HepG2 (cell line): ENCODE measurements at regions not wholly inside any gene's neighbourhood (a gene's known extent, or its start where the extent isn't known, plus 50 kb on each side); places are given as distances from the start of the nearest gene placed in this dataset.

Experiments used
- ELF4 ChIP-seq: sonication (generic); formaldehyde crosslinking; IDR thresholded peaks from 2 replicates; pipeline ENCODE4 v1.5.0; 2020; ENCODE audit warnings: missing genetic modification reagents, mild to moderate bottlenecking, moderate library complexity, borderline replicate concordance
- GATAD2A ChIP-seq: IDR thresholded peaks from 2 replicates; pipeline ENCODE4 v1.6.1; 2016
- SOX13 ChIP-seq, 3 experiments: fragments of 450-650 bp in 1 of 3; sonication (generic) in 1 of 3; formaldehyde crosslinking in 1 of 3; IDR thresholded peaks in 2 of 3; conservative IDR thresholded peaks in 1 of 3; 2 replicates each; pipeline versions ENCODE4 v1.5.0 to v1.6.1; 2016 to 2020; ENCODE audit warnings: antibody characterized with exemption in 1 of 3, mild to moderate bottlenecking in 1 of 3, missing compliant biosample characterization in 1 of 3, missing genetic modification reagents in 1 of 3, moderate library complexity in 1 of 3
- SOX6 ChIP-seq, 2 experiments: fragments of 450-650 bp in 1 of 2; sonication (generic) in 1 of 2; formaldehyde crosslinking in 1 of 2; IDR thresholded peaks; 2 replicates each; pipeline versions ENCODE4 v1.4.0 to v1.6.1; 2017 to 2020; ENCODE audit warnings: antibody characterized with exemption in 1 of 2, mild to moderate bottlenecking in 1 of 2, missing genetic modification reagents in 1 of 2
- TF ChIP-seq, protein P1 (sequence below): sonication (generic); formaldehyde crosslinking; IDR thresholded peaks from 2 replicates; pipeline ENCODE4 v1.4.0; 2020; ENCODE audit warnings: mild to moderate bottlenecking, missing genetic modification reagents, borderline replicate concordance

DNA sequence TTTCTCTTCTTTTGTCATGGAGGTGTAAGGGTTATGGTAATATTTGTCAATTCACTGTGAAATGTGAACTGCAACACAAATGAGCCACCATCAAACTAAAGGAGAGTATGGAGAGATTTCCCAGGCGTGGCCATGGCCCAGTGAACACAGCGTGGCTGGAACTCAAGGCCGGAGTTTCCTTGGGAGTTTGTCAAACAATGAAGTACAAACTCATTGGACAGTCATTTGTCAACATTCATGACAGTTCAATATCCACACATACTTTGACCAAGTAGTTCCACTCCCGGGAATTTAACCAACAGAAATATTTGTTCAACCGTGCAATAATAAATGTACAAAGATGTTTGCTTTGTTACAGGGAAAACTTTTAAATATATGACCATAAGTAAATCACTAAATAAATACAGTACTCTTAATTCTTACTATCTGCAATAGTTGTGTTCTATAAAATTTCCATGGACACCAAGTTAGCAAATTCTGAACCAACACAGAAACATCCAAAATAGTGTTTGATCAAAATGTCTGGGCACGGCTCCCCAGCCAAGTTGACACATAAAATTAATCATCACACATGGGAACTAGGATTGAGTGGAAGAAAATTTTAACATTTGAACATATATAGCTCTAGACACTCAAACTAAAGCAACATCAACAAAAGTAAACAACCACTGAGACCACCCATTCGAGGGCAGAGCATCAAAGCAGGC, 87.1 kb downstream of the DIRAS2 start (continued):
- TF ChIP-seq, protein P1, sequence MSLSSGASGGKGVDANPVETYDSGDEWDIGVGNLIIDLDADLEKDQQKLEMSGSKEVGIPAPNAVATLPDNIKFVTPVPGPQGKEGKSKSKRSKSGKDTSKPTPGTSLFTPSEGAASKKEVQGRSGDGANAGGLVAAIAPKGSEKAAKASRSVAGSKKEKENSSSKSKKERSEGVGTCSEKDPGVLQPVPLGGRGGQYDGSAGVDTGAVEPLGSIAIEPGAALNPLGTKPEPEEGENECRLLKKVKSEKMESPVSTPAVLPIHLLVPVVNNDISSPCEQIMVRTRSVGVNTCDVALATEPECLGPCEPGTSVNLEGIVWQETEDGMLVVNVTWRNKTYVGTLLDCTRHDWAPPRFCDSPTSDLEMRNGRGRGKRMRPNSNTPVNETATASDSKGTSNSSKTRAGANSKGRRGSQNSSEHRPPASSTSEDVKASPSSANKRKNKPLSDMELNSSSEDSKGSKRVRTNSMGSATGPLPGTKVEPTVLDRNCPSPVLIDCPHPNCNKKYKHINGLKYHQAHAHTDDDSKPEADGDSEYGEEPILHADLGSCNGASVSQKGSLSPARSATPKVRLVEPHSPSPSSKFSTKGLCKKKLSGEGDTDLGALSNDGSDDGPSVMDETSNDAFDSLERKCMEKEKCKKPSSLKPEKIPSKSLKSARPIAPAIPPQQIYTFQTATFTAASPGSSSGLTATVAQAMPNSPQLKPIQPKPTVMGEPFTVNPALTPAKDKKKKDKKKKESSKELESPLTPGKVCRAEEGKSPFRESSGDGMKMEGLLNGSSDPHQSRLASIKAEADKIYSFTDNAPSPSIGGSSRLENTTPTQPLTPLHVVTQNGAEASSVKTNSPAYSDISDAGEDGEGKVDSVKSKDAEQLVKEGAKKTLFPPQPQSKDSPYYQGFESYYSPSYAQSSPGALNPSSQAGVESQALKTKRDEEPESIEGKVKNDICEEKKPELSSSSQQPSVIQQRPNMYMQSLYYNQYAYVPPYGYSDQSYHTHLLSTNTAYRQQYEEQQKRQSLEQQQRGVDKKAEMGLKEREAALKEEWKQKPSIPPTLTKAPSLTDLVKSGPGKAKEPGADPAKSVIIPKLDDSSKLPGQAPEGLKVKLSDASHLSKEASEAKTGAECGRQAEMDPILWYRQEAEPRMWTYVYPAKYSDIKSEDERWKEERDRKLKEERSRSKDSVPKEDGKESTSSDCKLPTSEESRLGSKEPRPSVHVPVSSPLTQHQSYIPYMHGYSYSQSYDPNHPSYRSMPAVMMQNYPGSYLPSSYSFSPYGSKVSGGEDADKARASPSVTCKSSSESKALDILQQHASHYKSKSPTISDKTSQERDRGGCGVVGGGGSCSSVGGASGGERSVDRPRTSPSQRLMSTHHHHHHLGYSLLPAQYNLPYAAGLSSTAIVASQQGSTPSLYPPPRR (CRISPR knock-in tag): peak; percentile 36; the same call in 1 of the 2 replicates
- TF ChIP-seq ELF4 (CRISPR knock-in tag) (no peak), SOX13 (IDR thresholded peaks at IDR 0.05) (no peak), SOX13 (CRISPR knock-in tag; conservative IDR thresholded peaks at IDR 0.05 in 1 of 2, IDR thresholded peaks at IDR 0.05 in 1 of 2) (peak in 1 of 2 experiments; percentile 44; a peak in 1 of 4 replicates), GATAD2A (CRISPR knock-in tag) (0 out of 2 replicates have a peak, but pooled peaks have one; percentile 13), SOX6 (IDR thresholded peaks at IDR 0.05) (no peak), SOX6 (CRISPR knock-in tag; IDR thresholded peaks at IDR 0.05) (peak; percentile 54; the same call in 1 of the 2 replicates)
